Mucosa of gallbladder (tissue), 1 donor: ENCODE measurements at regions not wholly inside any gene's neighbourhood (a gene's known extent, or its start where the extent isn't known, plus 50 kb on each side); places are given as distances from the start of the nearest gene placed in this dataset.
"Not testable (repeated sequence)": the region's sequence is repeated elsewhere in the genome, so short reads cannot be mapped to it uniquely, and the experiment has no call there.

Experiments
- DNase-seq: peaks from one replicate; pipeline ENCODE4 v3.0.0-alpha.2; 2020; ENCODE audit warnings: low spot score
- donor health status: DM: no; HTN: no; CAD: no.

DNA sequence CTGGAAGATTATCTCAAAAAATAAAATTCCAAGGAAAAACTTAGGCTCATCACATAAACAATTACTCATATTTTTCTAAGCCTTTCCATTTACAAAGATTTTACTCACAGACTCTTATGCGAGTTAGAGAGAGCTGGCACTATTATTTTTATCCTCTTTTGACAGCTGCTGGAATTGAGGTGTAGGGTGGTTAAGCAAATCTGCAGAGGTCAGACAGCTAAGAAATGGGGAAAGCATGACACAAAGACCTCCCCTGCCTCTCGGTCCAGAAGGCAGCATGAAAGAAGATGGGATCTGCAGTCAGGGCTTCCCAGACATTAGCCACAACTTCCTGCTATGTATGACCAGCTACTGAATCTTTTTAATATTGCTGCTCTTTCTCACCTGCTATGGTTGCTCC lies 89.9 kb upstream of the CPEB2 start:
- DNase-seq = no peak

DNA sequence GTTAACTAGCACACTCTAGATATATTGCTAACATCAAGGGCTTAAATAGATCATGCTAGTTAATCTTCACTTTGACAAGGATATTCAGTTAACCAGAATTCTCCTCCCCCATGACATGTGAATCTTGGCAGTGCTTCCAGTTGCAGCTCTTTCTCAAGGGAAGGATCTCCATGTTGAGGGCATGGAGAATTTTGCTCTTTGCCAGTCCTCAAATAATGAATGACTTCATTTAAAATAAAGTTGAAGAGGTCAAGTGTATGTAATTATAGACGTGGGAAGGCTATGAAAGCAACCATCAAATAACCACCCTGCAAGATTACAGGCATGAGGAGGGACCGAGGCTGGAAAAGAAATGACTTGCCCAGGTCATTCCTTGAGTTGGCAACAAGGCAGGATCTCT lies 87.3 kb upstream of the CPEB2 start:
- DNase-seq = no peak

DNA sequence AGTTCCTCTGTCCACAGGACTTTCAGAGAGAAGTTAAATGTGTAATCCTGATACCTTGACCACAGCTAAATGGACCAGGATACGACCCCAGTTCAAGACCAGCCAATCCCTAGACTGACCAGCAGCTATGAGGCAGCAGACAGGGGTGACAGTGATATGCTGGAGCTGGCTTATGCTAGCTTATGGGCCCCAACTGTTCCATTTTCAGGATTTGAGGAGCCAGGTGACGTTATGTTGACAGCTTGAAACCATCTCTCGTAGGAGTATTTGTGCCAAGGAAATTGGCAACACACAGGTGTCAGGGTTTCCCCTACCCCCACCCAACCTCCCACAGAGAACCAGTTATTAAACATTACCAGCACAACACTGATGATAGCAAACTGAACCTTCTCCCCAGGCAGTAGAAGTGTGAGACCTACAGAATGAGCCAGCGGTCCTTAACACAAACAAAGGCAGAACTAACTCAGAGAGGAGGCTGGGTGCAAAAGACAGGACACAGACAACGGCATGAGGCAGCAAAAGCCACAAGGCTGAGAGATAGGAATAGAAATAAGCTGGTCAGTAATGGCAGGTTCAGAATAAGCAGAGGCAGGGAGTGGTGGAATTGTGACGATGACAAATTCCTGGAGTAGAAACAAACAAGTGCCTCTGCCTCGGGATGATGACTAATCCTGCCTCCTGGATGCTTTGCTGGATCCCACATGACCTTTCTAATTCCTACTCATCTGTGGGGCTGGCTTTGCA lies 85.6 kb upstream of the CPEB2 start:
- DNase-seq = peak; percentile 40

DNA sequence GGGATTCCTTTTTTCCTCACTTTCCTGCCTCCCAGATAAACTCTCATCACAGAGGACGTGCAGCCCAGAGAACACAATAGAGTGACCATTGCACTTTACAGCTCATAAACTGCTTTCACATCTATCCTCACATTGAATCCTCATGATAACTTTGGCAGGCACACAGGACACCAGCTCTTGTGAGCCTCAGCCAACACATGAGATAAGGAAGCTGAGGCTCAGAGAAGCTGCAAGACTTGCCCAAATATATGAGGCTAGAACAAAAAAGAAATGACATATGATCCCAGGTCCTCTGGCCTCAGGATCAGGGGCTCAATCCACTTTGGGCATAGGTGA lies 85.0 kb upstream of the CPEB2 start:
- no peak for DNase-seq

DNA sequence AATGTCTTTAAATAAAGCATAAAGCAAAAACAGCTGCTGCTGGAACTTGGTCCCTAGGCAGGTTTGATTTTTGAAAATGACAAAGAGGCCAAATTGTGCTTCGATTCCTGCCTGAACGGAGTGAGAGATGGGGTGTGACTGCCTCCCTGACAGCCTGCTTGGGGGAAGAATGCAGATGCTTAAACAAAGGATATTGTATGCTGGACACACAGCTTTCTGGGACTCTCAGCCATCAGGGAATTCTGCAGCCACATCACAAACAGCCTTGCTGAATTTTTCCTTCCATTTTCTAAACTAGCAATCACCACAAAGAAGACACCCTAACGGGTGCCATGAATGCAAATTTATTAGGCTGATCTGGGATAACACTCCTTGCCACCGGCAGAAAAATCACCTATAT lies 83.9 kb upstream of the CPEB2 start:
- DNase-seq = no peak

- no peak for DNase-seq
These were observed 82.5 kb upstream of the CPEB2 start for GRCh38 chr4:14919785-14920184.

DNA sequence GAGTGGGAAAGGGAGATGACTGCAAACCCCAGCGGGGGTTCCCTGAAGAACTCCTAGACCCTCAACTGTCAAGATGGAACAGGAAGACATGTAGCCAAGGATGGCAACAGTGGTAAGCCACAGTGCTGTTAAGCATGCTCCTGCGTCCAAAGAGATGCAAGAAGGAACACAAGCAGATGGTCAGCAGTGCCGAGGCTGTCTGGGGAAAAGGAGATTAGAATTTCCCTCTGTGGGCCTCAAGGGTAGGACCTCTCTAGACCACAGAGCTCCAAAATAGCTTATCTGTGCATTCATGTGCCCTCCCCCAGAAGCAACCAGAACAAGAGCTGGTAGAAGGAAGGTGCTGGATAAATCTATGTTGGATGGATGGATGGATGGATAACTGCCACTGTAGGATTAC lies 82.0 kb upstream of the CPEB2 start:
- DNase-seq = no peak

DNA sequence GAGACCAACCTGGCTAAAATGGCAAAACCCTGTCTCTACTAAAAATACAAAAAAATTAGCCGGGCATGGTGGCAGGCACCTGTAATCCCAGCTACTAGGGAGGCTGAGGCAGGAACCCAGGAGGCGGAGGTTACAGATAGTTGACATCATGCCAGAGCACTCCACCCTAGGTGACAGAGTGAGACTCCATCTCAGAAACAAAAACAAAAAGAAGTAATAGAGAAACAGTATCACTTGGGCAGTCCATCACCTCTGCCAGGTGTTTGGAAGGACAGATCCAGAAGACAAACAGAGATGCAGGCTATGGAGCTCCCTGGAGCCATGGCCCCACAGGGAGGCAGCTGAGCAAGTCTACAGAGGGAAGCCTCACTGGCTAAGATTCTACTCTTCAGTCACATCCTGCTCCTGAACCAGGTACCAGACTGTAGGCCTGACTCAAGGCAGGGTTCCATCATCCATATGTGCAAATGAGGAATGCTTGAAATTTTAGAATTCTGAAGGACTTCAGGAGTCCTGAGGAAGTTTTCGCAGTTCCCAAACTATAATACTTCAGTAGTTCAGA lies 81.4 kb upstream of the CPEB2 start:
- no peak for DNase-seq

- DNase-seq = not testable (repeated sequence)
These were observed 80.5 kb upstream of the CPEB2 start for GRCh38 chr4:14921781-14922180.

DNA sequence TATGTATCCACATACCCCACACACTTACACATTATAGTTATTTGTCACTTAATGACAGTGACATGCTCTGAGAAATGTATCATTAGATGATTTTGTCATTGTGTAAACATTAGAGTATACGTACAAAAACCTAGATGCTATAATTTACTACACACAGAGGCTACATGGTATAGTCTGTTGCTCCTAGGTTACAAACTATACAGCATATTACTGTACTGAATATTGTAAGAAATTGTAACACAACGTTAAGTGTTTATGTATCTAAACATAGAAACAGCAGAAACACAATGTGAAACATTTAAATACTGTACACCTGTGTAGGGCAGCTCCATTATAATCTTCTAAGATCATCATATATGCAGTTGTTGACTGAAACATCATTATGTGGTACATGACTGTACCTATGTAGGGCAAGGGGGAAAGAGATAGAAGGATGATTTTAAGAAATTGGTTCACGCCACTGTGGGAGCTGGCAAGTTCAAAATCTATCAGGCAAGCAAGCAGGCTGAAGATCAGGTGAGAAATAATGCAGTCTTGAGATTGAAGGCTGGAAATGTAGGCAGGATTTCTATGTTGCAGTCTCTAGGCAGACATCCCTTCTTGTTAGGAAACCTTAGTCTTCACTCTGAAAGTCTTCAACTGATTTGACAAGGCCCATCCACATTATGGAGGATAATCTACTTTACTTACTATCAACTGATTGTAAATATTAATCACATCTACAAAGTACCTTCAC lies 78.0 kb upstream of the CPEB2 start:
- no peak for DNase-seq

DNA sequence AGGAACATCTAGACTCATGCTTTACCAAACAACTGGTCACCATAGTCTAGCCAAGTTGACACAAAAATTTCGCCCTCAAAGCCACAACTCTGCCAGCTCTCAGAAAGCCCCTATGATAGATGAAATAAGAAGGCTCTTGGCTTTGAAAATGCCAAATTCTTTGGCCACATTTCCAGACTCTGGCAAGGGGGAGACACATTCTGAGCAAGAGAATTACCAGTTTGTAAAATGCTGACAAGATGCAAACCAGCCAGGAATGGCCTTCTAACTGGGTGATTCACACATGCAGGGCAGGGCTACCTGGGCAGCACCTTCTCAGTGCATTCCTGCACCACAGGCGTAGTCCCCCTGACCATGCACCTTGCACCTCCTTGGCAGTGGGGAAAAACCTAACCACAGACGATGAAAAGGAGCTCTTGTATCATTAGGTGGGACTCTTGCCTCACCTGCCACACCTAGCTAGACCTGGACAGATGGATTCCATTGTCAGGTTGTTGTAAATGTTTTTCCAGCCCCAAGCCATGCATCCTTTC lies 77.4 kb upstream of the CPEB2 start:
- no peak for DNase-seq

- DNase-seq = no peak
These were observed 76.8 kb upstream of the CPEB2 start for GRCh38 chr4:14925471-14925870.

GRCh38 chr4:14926368-14926767 lies 75.9 kb upstream of the CPEB2 start:
- DNase-seq = no peak

- DNase-seq = no peak
These were observed 74.2 kb upstream of the CPEB2 start for GRCh38 chr4:14928035-14928434.

DNA sequence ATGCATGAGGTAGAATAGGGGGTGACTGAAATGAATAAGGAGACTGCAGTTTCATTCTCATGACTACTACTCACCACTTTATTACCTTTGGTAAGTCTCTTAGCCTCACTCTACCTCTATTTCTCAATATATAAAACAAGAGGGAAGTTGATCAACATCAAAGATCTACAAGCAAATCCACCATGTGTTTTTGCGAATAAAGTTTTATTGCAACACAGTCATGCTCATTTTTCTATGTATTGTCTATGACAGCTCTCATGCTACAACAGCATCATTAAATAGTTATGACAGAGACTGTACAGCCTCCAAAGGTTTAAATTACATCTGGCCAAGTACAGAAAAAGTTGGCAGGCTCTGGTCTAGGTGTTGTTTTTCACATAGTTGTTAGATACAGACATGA lies 72.6 kb upstream of the CPEB2 start:
- no peak for DNase-seq

GRCh38 chr4:14934704-14935390 lies 67.4 kb upstream of the CPEB2 start:
- no peak for DNase-seq

DNA sequence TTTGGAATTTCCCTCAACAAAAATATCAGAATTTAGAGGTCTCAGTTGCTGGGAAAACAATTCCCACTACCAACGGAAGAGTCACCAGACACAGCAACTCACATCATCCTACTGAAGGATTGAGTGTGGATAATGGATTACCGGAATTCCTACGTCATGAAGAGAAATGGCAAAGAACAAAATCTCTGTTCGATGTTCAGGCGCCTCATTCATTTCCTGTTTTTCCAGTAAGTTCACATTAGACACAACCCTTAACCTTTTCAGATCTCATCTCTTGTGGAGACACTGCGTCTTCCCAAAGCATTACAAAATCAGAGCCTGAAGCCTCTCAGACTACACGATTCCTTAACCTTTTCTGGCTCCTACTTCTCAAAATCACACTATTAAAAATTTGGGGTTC lies 58.5 kb upstream of the CPEB2 start:
- no peak for DNase-seq

DNA sequence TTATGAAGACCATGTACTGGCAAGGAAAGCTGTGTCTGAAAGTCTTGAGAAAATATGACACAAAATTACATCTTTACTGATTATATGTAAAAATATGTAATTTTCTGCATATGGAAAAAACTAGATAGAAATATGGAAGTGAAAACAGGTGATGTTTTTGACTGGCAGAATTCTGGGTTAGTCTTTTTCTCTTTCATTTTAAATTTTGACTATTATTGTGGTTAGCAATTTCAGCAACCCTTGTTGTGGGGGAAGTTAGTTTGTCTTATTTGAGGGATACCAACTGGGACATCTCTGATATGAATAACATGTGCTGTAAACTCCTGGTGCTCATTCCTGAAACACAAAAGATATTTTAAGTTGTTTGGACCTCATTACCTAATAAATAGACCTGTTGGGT lies 49.9 kb upstream of the CPEB2 start:
- DNase-seq = no peak
